H9 (cell line): ENCODE measurements at regions not wholly inside any gene's neighbourhood (a gene's known extent, or its start where the extent isn't known, plus 50 kb on each side); places are given as distances from the start of the nearest gene placed in this dataset.

Experiments
- DNase-seq: peaks from one replicate; pipeline ENCODE4 v3.0.0-alpha.2; 2017
- H2AFZ ChIP-seq: one replicate; pipeline ENCODE4 v1.6.1; 2013; ENCODE audit warnings: mild to moderate bottlenecking, low read length, control low read depth, moderate library complexity
- H2AK5ac ChIP-seq: 2 replicates; pipeline ENCODE4 v1.6.1; 2013; ENCODE audit warnings: low read length, control low read depth, mixed read lengths; ENCODE audit not compliant: insufficient read length
- H2BK120ac ChIP-seq: one replicate; pipeline ENCODE4 v1.6.1; 2013; ENCODE audit warnings: low read depth, mild to moderate bottlenecking, low read length, control low read depth, inconsistent platforms; ENCODE audit not compliant: poor library complexity, severe bottlenecking
- H2BK12ac ChIP-seq: 2 replicates; pipeline ENCODE4 v1.6.1; 2013; ENCODE audit warnings: low read length, control low read depth, mixed read lengths, low read depth; ENCODE audit not compliant: insufficient read length
- H2BK15ac ChIP-seq: 2 replicates; pipeline ENCODE4 v1.6.1; 2013; ENCODE audit warnings: low read depth, low read length, control low read depth
- H2BK20ac ChIP-seq: one replicate; pipeline ENCODE4 v1.6.1; 2013; ENCODE audit warnings: low read depth, mild to moderate bottlenecking, low read length, control low read depth, inconsistent platforms; ENCODE audit not compliant: poor library complexity, severe bottlenecking
- H2BK5ac ChIP-seq: 2 replicates; pipeline ENCODE4 v1.6.1; 2013; ENCODE audit warnings: low read length, control low read depth, mixed read lengths; ENCODE audit not compliant: insufficient read length
- H3K14ac ChIP-seq: 2 replicates; pipeline ENCODE4 v1.6.1; 2013; ENCODE audit warnings: low read length, control low read depth; ENCODE audit not compliant: insufficient read depth
- H3K18ac ChIP-seq: 2 replicates; pipeline ENCODE4 v1.6.1; 2013; ENCODE audit warnings: low read depth, mild to moderate bottlenecking, mixed read lengths, low read length, control low read depth; ENCODE audit not compliant: insufficient read length
- H3K23ac ChIP-seq: 2 replicates; pipeline ENCODE4 v1.6.1; 2013; ENCODE audit warnings: low read length, control low read depth, mixed read lengths, low read depth; ENCODE audit not compliant: insufficient read length
- H3K23me2 ChIP-seq: 2 replicates; pipeline ENCODE4 v1.6.1; 2013; ENCODE audit warnings: low read depth, mild to moderate bottlenecking, mixed read lengths, low read length, control low read depth; ENCODE audit not compliant: insufficient read length, poor library complexity, severe bottlenecking
- H3K27ac ChIP-seq: 2 replicates; pipeline ENCODE4 v1.5.1; 2013; ENCODE audit warnings: low read length, control low read depth, mixed read lengths, low read depth; ENCODE audit not compliant: insufficient read length
- H3K27me3 ChIP-seq: 2 replicates; pipeline ENCODE4 v1.6.1; 2013; ENCODE audit warnings: low read length, control low read depth, inconsistent platforms; ENCODE audit not compliant: insufficient read depth
- H3K4ac ChIP-seq: 2 replicates; pipeline ENCODE4 v1.6.1; 2013; ENCODE audit warnings: low read depth, mild to moderate bottlenecking, control low read depth, inconsistent platforms, low read length, moderate library complexity
- H3K4me1 ChIP-seq: 2 replicates; pipeline ENCODE4 v1.6.1; 2013; ENCODE audit warnings: low read length, control low read depth, inconsistent platforms; ENCODE audit not compliant: insufficient read depth
- H3K4me2 ChIP-seq: 2 replicates; pipeline ENCODE4 v1.6.1; 2013; ENCODE audit warnings: low read length, control low read depth, mixed read lengths; ENCODE audit not compliant: insufficient read length, insufficient read depth
- H3K56ac ChIP-seq: 2 replicates; pipeline ENCODE4 v1.6.1; 2013; ENCODE audit warnings: low read depth, mild to moderate bottlenecking, mixed read lengths, low read length, control low read depth; ENCODE audit not compliant: insufficient read length
- H3K79me1 ChIP-seq: 2 replicates; pipeline ENCODE4 v1.6.1; 2013; ENCODE audit warnings: low read depth, mild to moderate bottlenecking, moderate library complexity, low read length, control low read depth, inconsistent platforms; ENCODE audit not compliant: insufficient read depth, poor library complexity, severe bottlenecking
- H3K79me2 ChIP-seq: 2 replicates; pipeline ENCODE4 v1.6.1; 2013; ENCODE audit warnings: low read length, control low read depth, inconsistent platforms; ENCODE audit not compliant: insufficient read depth
- H3K9ac ChIP-seq: 2 replicates; pipeline ENCODE4 v1.6.1; 2013; ENCODE audit warnings: low read length, control low read depth, mixed read lengths; ENCODE audit not compliant: insufficient read length; ENCODE audit errors: extremely low read depth
- H3K9me3 ChIP-seq: one replicate; pipeline ENCODE4 v1.6.1; 2013; ENCODE audit warnings: low read depth, low read length, inconsistent platforms; ENCODE audit not compliant: control insufficient read depth
- H3T11ph ChIP-seq: one replicate; pipeline ENCODE4 v1.6.1; 2013; ENCODE audit warnings: mild to moderate bottlenecking, low read length, control low read depth, inconsistent platforms
- H4K20me1 ChIP-seq: one replicate; pipeline ENCODE4 v1.6.1; 2013; ENCODE audit not compliant: control insufficient read depth, insufficient read length, insufficient read depth
- H4K5ac ChIP-seq: 2 replicates; pipeline ENCODE4 v1.6.1; 2013; ENCODE audit warnings: low read depth, mild to moderate bottlenecking, mixed read lengths, low read length, control low read depth; ENCODE audit not compliant: insufficient read length
- H4K8ac ChIP-seq: replicated peaks from 2 replicates; pipeline ENCODE4 v1.6.1; 2013; ENCODE audit warnings: low read length, control low read depth, mixed read lengths, low read depth; ENCODE audit not compliant: insufficient read length
- H4K91ac ChIP-seq: 2 replicates; pipeline ENCODE4 v1.6.1; 2013; ENCODE audit warnings: low read depth, mild to moderate bottlenecking, moderate library complexity, mixed read lengths, low read length, control low read depth; ENCODE audit not compliant: insufficient read length
- H3K27ac Mint-ChIP-seq, 3 experiments: 2 replicates in 2 of 3; 3 replicates in 1 of 3; pipeline ENCODE4 v1.8.0; 2020 to 2021; ENCODE audit warnings: mixed read lengths in 3 of 3, mild to moderate bottlenecking in 1 of 3, moderate library complexity in 1 of 3
- H3K27me3 Mint-ChIP-seq: 2 replicates; pipeline ENCODE4 v1.8.0; 2021; ENCODE audit warnings: low read depth, mild to moderate bottlenecking, moderate library complexity, mixed read lengths
- H3K36me3 Mint-ChIP-seq, 3 experiments: 2 replicates in 2 of 3; 3 replicates in 1 of 3; pipeline ENCODE4 v1.8.0; 2020 to 2021; ENCODE audit warnings: low read depth in 3 of 3, mixed read lengths in 3 of 3; ENCODE audit not compliant: insufficient read depth in 1 of 3
- H3K4me1 Mint-ChIP-seq, 2 experiments: 2 replicates each; pipeline ENCODE4 v1.8.0; 2020; ENCODE audit warnings: mixed read lengths in 2 of 2
- H3K4me3 Mint-ChIP-seq, 2 experiments: 2 replicates in 1 of 2; 3 replicates in 1 of 2; pipeline ENCODE4 v1.8.0; 2020 to 2021; ENCODE audit warnings: mild to moderate bottlenecking in 2 of 2, mixed read lengths in 2 of 2, moderate library complexity in 1 of 2
- H3K9me3 Mint-ChIP-seq, 2 experiments: 2 replicates in 1 of 2; 3 replicates in 1 of 2; pipeline ENCODE4 v1.8.0; 2020; ENCODE audit warnings: mild to moderate bottlenecking in 2 of 2, mixed read lengths in 2 of 2, moderate library complexity in 1 of 2
- CTCF ChIP-seq: fragments of 200-600 bp; sonication (generic); conservative IDR thresholded peaks from 3 replicates; pipeline ENCODE4 v1.8.0; 2021; ENCODE audit warnings: antibody characterized with exemption, mild to moderate bottlenecking
- WGBS: extraction: QIAGEN DNeasy Blood & Tissue Kit; methylation state at CpG from one replicate; pipeline ENCODE4 v1.1.7; 2013; ENCODE audit warnings: missing lambda C conversion rate, low lambda C conversion rate, mixed read lengths; ENCODE audit not compliant: insufficient read length; ENCODE audit errors: extremely low coverage; 5-methylcytosine and 5-hydroxymethylcytosine counted together

GRCh38 chr18:37691162-37691561 is 125.6 kb upstream of the CELF4 start:
- no peak overlapping the region for H3K4me3 Mint-ChIP-seq
- H3K27me3 Mint-ChIP-seq: peaks cover 9% of the 10 kb centered on the region
- Histone ChIP-seq H3K79me2 (no peaks in the 10 kb centered on the region), H3K23me2 (no peaks in the 10 kb centered on the region), H3K56ac (no peak overlapping the region), H3K18ac (no peak overlapping the region), H4K8ac (no peak overlapping the region), H2AFZ (no peak overlapping the region), H2BK12ac (no peak overlapping the region), H3K27me3 (no peaks in the 10 kb centered on the region), H3K9me3 (no peaks in the 10 kb centered on the region), H3K14ac (no peak overlapping the region), H2BK15ac (no peak overlapping the region), H4K20me1 (no peaks in the 10 kb centered on the region), H2AK5ac (no peak overlapping the region), H3T11ph (no peak overlapping the region), H3K4ac (no peak overlapping the region), H4K91ac (no peak overlapping the region), H2BK120ac (no peak overlapping the region), H2BK5ac (no peak overlapping the region), H2BK20ac (no peak overlapping the region), H3K9ac (no peak overlapping the region), H4K5ac (no peak overlapping the region), H3K79me1 (no peaks in the 10 kb centered on the region), H3K4me2 (no peak overlapping the region), H3K27ac (no peak overlapping the region), H3K4me1 (0 out of 2 replicates have a peak, but pooled peaks cover 2% of the 10 kb centered on the region), H3K23ac (no peak overlapping the region)
- H3K36me3 Mint-ChIP-seq: no peaks in the 10 kb centered on the region
- H3K4me1 Mint-ChIP-seq: peaks cover 3 to 6% of the 10 kb centered on the region in 2 experiments
- no peak overlapping the region for H3K27ac Mint-ChIP-seq
- H3K9me3 Mint-ChIP-seq: peaks cover 0 to 2% of the 10 kb centered on the region in 2 experiments; a peak in 1 of 5 replicates
- DNase-seq: no peak
- WGBS: no CpG with 5 or more reads among the region's 1 CpG
- no peak for TF ChIP-seq CTCF
